Kidney capillary endothelial cell (primary cell): ENCODE measurements at regions not wholly inside any gene's neighbourhood (a gene's known extent, or its start where the extent isn't known, plus 50 kb on each side); places are given as distances from the start of the nearest gene placed in this dataset.
"Not testable (repeated sequence)": the region's sequence is repeated elsewhere in the genome, so short reads cannot be mapped to it uniquely, and the experiment has no call there.

Source experiments
- DNase-seq: peaks from one replicate; pipeline ENCODE4 v3.0.0-alpha.2; 2018; ENCODE audit warnings: low spot score

GRCh38 chr5:21336478-21336877 lies 1348.5 kb upstream of the CDH18 start:
- DNase-seq = peak; percentile 1

GRCh38 chr5:21315376-21315775 lies 1327.4 kb upstream of the CDH18 start:
- not testable (repeated sequence) for DNase-seq

GRCh38 chr5:21301205-21301604 lies 1313.2 kb upstream of the CDH18 start:
- not testable (repeated sequence) for DNase-seq

DNA sequence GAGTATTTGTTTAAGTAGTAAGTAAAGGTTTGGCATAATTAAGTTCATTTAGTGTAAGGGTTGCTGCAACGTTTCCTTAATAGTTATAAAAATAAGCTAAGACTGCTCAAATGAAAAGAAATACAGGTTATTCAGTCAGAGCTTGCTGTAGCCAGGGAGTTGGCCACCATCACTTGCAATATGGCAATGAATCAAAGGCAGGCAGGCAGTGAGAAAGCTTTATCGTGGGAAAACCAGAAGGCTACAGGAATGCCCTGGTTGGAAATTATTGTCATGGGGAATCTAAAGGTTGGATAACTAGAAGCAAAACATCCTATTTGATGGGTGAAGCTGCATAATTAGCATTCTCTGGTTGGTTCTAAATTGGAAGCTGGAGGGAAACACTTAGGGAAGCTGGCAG lies 1286.4 kb upstream of the CDH18 start:
- not testable (repeated sequence) for DNase-seq

DNA sequence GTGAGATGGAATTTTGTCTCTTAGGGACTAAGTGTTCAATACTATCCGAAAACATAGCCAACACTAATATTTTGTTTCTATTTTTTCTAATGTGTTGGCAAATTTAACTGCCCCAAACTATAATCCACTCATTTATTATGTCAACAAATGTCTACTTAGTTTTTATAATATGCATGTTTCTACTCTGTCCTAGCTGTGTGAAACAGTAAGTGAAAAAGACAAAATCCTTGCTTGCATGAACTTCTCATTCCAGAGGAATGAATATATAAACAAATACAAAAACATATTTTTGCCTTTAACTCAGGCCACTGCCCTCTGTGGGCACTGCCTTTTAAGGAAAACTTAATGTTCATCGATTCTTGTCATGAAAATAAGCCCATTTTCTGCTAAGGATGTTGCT lies 1275.4 kb upstream of the CDH18 start:
- DNase-seq = no peak

DNA sequence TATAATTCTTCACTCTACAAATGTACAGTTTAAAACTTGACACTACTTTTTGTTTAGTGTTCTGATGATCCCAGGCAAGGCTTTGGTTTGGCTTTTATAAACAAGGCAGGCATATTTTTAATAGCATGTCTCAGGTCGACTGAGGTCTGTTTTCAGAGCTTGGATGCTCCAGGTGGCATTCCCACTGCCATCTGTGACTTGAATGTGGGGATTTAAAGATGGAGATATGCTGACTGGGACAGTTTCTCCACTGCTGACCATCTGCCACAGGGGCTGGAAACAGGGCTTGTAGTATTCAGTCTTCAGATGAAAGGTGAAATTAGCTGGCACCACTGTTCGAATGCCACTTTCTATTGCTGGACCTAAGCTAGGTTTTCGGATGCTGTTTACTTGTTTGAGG lies 1266.2 kb upstream of the CDH18 start:
- DNase-seq = no peak

DNA sequence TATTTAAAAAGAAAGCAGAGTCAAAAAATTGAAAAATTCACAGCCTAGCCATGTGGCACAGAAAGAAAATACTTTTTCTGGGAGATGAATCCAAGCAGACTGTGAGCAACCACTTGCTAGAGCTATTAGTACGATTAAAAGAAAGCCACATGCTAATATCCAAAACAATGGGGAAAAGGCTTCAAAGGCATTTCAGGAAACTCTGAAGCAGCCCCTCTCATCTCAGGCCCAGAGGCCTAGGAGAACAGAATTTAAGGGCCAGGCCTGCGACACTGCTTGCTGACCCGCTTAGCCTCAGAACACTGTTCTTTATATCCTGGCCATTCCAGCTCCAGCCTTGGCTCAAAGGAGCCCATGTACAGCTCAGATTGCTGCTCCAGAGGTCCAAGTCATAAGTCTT lies 1257.0 kb upstream of the CDH18 start:
- no peak for DNase-seq

DNA sequence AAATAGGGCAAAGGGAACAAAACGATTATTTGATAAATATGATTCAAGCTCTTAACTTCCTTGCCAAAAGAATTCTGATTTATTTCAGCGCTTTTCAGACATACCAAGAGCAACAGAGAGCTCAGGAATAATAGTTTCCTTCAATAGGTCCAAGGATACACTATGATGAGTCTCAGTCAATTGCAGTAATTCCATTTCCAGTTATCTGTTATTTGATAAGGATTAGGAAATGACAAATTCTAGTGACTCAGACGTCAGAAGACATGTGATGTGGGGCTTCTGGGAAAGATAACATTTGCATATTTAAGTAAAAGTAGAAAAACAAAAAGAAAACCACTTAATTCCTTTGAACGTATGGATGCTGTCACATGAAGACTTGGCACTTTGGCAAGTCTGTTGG lies 1250.8 kb upstream of the CDH18 start:
- peak; percentile 16 for DNase-seq

- DNase-seq = no peak
Observed at GRCh38 chr5:21237461-21237860, 1249.5 kb upstream of the CDH18 start.

DNA sequence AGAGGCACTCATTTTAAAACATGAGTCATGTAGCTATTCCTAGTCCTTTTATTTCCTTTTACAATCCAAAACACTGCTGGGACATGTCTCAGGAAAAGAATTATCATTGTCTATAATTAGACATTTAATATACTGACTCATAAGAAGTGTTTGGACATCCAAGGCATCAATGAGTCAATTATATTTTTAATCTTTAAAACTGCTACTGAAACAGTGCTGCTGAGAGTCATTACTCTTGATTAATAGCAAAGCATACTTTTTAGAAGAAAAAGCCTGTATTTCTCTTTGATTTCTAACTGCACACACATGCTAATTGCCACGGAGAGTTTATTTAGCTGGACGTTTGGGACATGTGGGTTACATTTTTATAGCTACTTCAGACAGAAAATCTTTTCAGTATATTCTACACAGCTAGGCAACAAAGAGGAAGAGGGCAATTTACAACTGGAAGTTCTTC lies 1249.0 kb upstream of the CDH18 start:
- DNase-seq = peak; percentile 90

DNA sequence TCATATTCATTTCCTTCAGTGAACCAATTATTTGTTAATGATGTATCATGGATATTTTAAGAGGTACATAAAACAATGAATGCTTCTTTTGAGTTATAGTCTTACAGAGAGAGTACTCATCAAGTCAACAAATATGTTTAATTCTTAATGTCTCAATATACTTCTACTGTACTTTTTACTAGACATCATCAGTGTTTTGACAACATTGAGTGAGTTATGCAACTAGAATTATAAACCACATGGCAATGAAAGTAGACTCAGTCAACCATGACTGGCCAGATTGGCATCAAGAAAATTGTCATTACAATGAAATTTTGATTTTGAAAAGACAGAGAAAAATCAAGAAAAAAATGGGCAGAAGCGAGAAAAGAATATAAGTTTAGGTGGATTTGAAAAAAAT lies 1248.1 kb upstream of the CDH18 start:
- DNase-seq = no peak

DNA sequence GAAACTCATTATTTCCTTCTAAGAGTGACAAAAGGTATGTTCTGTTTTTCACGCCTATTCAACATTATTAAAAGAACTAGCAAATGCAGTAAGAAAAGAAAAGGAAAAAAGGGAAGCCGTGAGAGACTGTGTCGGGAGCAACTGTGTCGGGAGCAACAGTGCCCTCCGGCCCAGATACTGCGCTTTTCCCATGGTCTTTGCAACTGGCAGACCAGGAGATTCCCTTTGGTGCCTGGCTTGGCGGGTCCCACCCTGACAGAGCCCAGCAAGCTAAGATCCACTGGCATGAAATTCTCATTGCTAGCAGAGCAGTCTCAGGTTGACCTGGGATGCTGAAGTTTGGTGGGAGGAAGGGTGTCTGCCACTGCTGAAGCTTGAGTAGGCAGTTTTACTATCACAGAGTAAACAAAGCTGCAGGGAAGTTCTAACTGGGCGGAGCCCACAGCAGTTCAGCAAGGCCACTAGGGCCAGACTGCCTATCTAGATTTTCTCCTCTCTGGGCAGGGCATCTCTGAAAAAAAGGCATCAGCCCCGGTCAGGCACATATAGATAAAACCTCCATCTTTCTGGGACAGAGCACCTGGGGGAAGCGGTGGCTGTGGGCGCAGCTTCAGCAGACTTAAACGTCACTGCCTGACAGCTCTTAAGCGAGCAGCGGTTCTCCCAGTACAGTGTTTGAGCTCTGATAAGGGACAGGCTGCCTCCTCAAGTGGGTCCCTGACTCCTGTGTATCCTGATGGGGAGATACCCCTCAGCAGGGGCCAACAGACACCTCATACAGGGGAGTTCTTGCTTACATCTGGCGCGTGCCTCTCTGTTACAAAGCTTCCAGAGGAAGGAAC lies 1237.4 kb upstream of the CDH18 start:
- DNase-seq = no peak

DNA sequence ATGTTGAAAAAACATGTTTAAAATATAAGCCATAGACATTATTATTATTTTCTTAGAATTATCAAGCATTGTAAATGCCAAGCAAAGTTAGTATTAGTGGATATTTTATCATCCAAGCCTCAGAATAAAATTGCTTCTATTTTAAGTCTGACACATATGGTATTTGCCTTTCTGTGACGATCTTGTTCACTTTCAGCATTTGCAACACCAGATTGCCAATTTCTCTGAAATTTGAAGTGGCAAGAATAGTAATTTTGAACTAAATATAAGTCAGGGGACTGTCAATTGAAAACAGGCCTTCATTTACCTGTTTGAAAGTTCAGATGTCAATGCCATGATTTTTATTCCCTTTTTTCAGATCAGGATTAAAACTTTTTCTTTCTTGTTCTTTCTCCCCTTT lies 1233.6 kb upstream of the CDH18 start:
- no peak for DNase-seq

DNA sequence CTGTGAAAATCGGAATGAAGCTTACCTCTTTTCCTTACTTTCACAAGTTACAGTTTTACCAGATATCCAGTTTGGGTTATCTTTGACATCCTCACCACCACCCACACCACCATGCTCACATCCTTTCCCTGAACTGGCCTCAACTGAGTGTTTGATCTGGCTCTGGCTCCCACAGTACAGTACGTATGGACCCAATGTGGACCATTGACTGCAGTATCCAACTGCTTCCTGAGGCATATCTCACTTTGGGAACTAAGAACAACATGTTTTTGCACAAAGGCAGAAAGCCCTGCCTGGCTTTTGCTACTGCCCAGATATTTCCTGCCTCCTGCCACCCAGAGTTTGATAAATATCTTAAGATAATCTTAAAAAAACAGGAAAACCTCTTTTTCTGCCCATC lies 1232.0 kb upstream of the CDH18 start:
- no peak for DNase-seq

DNA sequence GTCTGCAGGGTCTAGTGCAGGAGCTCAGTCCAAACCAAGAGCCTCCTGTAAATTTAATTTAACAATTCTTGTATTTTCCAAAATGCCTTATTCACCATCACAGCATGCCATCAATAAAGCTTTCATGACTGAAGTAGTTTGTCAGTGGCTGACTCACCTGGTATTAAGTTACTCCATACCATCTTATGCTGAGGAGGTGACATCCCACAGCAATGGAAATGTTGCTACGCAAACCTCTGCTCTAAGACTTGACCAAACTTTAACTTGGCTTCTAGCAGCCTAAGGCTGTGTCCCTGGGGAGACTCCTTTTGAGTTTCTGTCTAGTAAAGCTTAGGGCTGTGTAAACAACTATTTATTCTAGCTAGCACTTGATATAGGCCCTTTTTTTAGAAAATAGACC lies 1231.3 kb upstream of the CDH18 start:
- no peak for DNase-seq

- no peak for DNase-seq
Observed at GRCh38 chr5:21212026-21212425, 1224.0 kb upstream of the CDH18 start.

DNA sequence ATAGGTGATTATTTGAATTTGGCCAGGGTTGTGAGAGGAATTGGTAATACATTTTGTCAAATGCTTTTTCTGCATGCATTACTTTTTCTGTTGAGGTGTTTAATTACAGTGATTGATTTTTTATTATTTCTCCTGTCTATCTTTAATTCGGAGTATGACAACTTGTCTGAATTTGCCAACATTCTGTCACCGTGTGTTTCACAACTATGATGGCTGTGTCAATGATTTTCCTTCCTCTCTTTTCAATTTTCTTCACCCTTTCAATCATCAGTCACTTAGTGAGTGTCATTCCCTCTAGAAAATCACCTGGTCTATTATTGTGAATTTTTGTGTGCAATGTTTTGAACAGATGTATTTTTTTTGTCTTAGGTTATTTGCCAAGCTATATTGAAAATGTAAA lies 1221.4 kb upstream of the CDH18 start:
- no peak for DNase-seq

DNA sequence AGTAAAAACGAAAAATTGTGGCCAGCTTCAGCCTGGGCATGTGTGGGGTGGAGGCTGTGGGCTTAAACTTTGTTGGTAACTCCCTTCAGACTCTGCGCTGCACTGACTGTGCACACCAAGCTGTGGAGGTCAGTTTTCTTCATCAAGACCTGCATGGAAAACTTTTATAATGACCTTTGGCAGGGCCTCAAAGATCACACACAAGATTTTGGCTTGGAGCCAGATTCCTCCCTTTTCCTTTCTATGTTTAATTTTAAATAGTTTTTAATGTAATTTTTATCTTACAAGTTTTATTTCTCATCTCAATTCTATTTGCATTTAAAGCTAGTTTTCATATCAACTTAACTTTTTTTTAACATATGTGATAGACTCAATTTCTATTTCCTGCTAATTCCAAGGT lies 1211.1 kb upstream of the CDH18 start:
- DNase-seq = no peak

- no peak for DNase-seq
Observed at GRCh38 chr5:21195145-21195544, 1207.1 kb upstream of the CDH18 start.

- DNase-seq = no peak
Observed at GRCh38 chr5:21185536-21185935, 1197.5 kb upstream of the CDH18 start.

GRCh38 chr5:21184581-21184980 lies 1196.6 kb upstream of the CDH18 start:
- no peak for DNase-seq

- no peak for DNase-seq
Observed at GRCh38 chr5:21181609-21182125, 1193.7 kb upstream of the CDH18 start.

GRCh38 chr5:21173526-21173925 lies 1185.5 kb upstream of the CDH18 start:
- no peak for DNase-seq

- DNase-seq = no peak
Observed at GRCh38 chr5:21173036-21173435, 1185.0 kb upstream of the CDH18 start.
